HG03521 (cell line): ENCODE measurements at regions not wholly inside any gene's neighbourhood (a gene's known extent, or its start where the extent isn't known, plus 50 kb on each side); places are given as distances from the start of the nearest gene placed in this dataset.
"Not testable (repeated sequence)": the region's sequence is repeated elsewhere in the genome, so short reads cannot be mapped to it uniquely, and the experiment has no call there.

ENCODE experiments used
- ATAC-seq: cut with Tn5 transposase; IDR thresholded peaks from one replicate; pipeline ENCODE4 v1.9.1; 2021; ENCODE audit warnings: mild to moderate bottlenecking, moderate library complexity; ENCODE audit not compliant: unreplicated experiment

- ATAC-seq, result no peak
These were observed 443.8 kb downstream of the LRRC70 start for GRCh38 chr5:63022403-63022802.

- no peak for ATAC-seq
These were observed 432.5 kb downstream of the LRRC70 start for GRCh38 chr5:63011158-63011557.

- no peak for ATAC-seq
These were observed 429.6 kb downstream of the LRRC70 start for GRCh38 chr5:63008195-63008594.

- not testable (repeated sequence) for ATAC-seq
These were observed 416.2 kb downstream of the LRRC70 start for GRCh38 chr5:62994842-62995241.

- no peak for ATAC-seq
These were observed 407.1 kb downstream of the LRRC70 start for GRCh38 chr5:62985749-62986148.

- ATAC-seq, result no peak
These were observed 403.7 kb downstream of the LRRC70 start for GRCh38 chr5:62982348-62982747.

- ATAC-seq, result no peak
These were observed 402.3 kb downstream of the LRRC70 start for GRCh38 chr5:62980884-62981283.

- ATAC-seq, result no peak
These were observed 400.9 kb downstream of the LRRC70 start for GRCh38 chr5:62979472-62979871.

- ATAC-seq, result no peak
These were observed 399.0 kb downstream of the LRRC70 start for GRCh38 chr5:62977661-62978060.

- no peak for ATAC-seq
These were observed 396.0 kb downstream of the LRRC70 start for GRCh38 chr5:62974623-62975022.

- no peak for ATAC-seq
These were observed 390.9 kb downstream of the LRRC70 start for GRCh38 chr5:62969409-62970120.

- no peak for ATAC-seq
These were observed 385.8 kb downstream of the LRRC70 start for GRCh38 chr5:62964428-62964827.

GRCh38 chr5:62960781-62961180, 382.2 kb downstream of the LRRC70 start:
- ATAC-seq, result no peak

- ATAC-seq, result no peak
These were observed 378.0 kb downstream of the LRRC70 start for GRCh38 chr5:62956597-62956996.

- no peak for ATAC-seq
These were observed 376.0 kb downstream of the LRRC70 start for GRCh38 chr5:62954578-62954977.

- ATAC-seq, result no peak
These were observed 369.7 kb downstream of the LRRC70 start for GRCh38 chr5:62948301-62948700.

GRCh38 chr5:62942384-62942783, 363.8 kb downstream of the LRRC70 start:
- no peak for ATAC-seq

GRCh38 chr5:62938927-62939326, 360.3 kb downstream of the LRRC70 start:
- no peak for ATAC-seq

GRCh38 chr5:62937661-62938558, 359.3 kb downstream of the LRRC70 start:
- ATAC-seq, result no peak

- no peak for ATAC-seq
These were observed 357.0 kb downstream of the LRRC70 start for GRCh38 chr5:62935660-62936059.

GRCh38 chr5:62934319-62934718, 355.7 kb downstream of the LRRC70 start:
- ATAC-seq, result no peak

GRCh38 chr5:62933261-62933660, 354.6 kb downstream of the LRRC70 start:
- no peak for ATAC-seq
